Neural cell (in vitro differentiated cells): ENCODE measurements at regions not wholly inside any gene's neighbourhood (a gene's known extent, or its start where the extent isn't known, plus 50 kb on each side); places are given as distances from the start of the nearest gene placed in this dataset.

Experiments
- H2AFZ ChIP-seq: fragments of 200-600, 300-800 bp; sonication (generic), shearing (Covaris generic); 2 replicates; pipeline ENCODE4 v1.6.0; 2014; ENCODE audit warnings: low read depth, mild to moderate bottlenecking, antibody characterized with exemption, low read length, moderate library complexity
- H3F3A ChIP-seq: fragments of 200-600 bp; shearing (Covaris generic); 2 replicates; pipeline ENCODE4 v1.6.1; 2016; ENCODE audit warnings: mild to moderate bottlenecking, moderate library complexity, mixed read lengths, antibody characterized with exemption, low read length; ENCODE audit not compliant: insufficient read depth, poor library complexity, severe bottlenecking
- H3K27ac ChIP-seq: fragments of 200-600, 300-800 bp; sonication (generic), shearing (Covaris generic); 2 replicates; pipeline ENCODE4 v1.5.1; 2014; ENCODE audit warnings: mild to moderate bottlenecking, low read length, moderate library complexity
- H3K27me3 ChIP-seq: fragments of 300-800, 200-600 bp; sonication (generic), shearing (Covaris generic); 2 replicates; pipeline ENCODE4 v1.6.0; 2014; ENCODE audit warnings: mild to moderate bottlenecking, low read depth, low read length, moderate library complexity; ENCODE audit not compliant: insufficient read depth
- H3K36me3 ChIP-seq: fragments of 300-800, 200-600 bp; sonication (generic), shearing (Covaris generic); 2 replicates; pipeline ENCODE4 v1.5.1; 2014; ENCODE audit warnings: mild to moderate bottlenecking, antibody characterized with exemption, low read length, moderate library complexity; ENCODE audit not compliant: insufficient read depth
- H3K4me2 ChIP-seq: fragments of 300-800, 200-600 bp; sonication (generic), shearing (Covaris generic); 2 replicates; pipeline ENCODE4 v1.6.0; 2014; ENCODE audit warnings: mild to moderate bottlenecking, low read length
- H3K4me3 ChIP-seq: fragments of 300-800, 200-600 bp; sonication (generic), shearing (Covaris generic); 2 replicates; pipeline ENCODE4 v1.5.1; 2014; ENCODE audit warnings: mild to moderate bottlenecking, low read length, moderate library complexity
- H3K79me2 ChIP-seq: fragments of 200-600 bp; shearing (Covaris generic); replicated peaks from 2 replicates; pipeline ENCODE4 v1.6.0; 2014; ENCODE audit warnings: mild to moderate bottlenecking, low read length, moderate library complexity; ENCODE audit not compliant: insufficient read depth
- H3K9ac ChIP-seq: fragments of 300-800, 200-600 bp; sonication (generic), shearing (Covaris generic); 2 replicates; pipeline ENCODE4 v1.6.1; 2016; ENCODE audit warnings: mild to moderate bottlenecking, low read length, mixed read lengths
- H3K9me2 ChIP-seq: fragments of 200-600 bp; shearing (Covaris generic); 2 replicates; pipeline ENCODE4 v1.6.1; 2016; ENCODE audit warnings: mild to moderate bottlenecking, low read length, mixed read lengths; ENCODE audit not compliant: insufficient read depth
- H3K9me3 ChIP-seq: fragments of 200-600, 300-800 bp; sonication (generic), shearing (Covaris generic); 2 replicates; pipeline ENCODE4 v1.6.1; 2016; ENCODE audit warnings: mild to moderate bottlenecking, mixed run types, low read length, moderate library complexity, mixed read lengths
- H4K20me1 ChIP-seq: fragments of 200-600 bp; shearing (Covaris generic); 2 replicates; pipeline ENCODE4 v1.6.1; 2016; ENCODE audit warnings: mild to moderate bottlenecking, mixed run types; ENCODE audit not compliant: insufficient read depth
- CTCF ChIP-seq: fragments of 450-650 bp; IDR thresholded peaks from 2 replicates; pipeline ENCODE4 v1.5.1; 2014; ENCODE audit warnings: antibody characterized with exemption, mild to moderate bottlenecking, moderate library complexity; ENCODE audit not compliant: poor library complexity, severe bottlenecking
- EP300 ChIP-seq: fragments of 450-650 bp; conservative IDR thresholded peaks from 2 replicates; pipeline ENCODE4 v1.6.1; 2014; ENCODE audit warnings: antibody characterized with exemption, mild to moderate bottlenecking, moderate library complexity; ENCODE audit not compliant: poor library complexity, severe bottlenecking
- EZH2 ChIP-seq: fragments of 200-600, 300-800 bp; shearing (Covaris generic), sonication (generic); IDR thresholded peaks from 2 replicates; pipeline ENCODE4 v1.6.1; 2014; ENCODE audit warnings: antibody characterized with exemption, low read length, borderline replicate concordance, mild to moderate bottlenecking; ENCODE audit not compliant: insufficient read depth, poor library complexity, severe bottlenecking
- MXI1 ChIP-seq: fragments of 450-650 bp; conservative IDR thresholded peaks from 2 replicates; pipeline ENCODE4 v1.6.1; 2014; ENCODE audit warnings: antibody characterized with exemption, mild to moderate bottlenecking; ENCODE audit not compliant: poor library complexity, severe bottlenecking
- POLR2AphosphoS5 ChIP-seq: IDR thresholded peaks from 2 replicates; pipeline ENCODE4 v1.6.1; 2012
- RAD21 ChIP-seq: fragments of 450-650 bp; conservative IDR thresholded peaks from 2 replicates; pipeline ENCODE4 v1.6.1; 2014; ENCODE audit warnings: antibody characterized with exemption, mild to moderate bottlenecking, moderate library complexity
- REST ChIP-seq: IDR thresholded peaks from 2 replicates; pipeline ENCODE4 v1.6.1; 2012; ENCODE audit warnings: borderline replicate concordance
- SMC3 ChIP-seq: fragments of 450-650 bp; conservative IDR thresholded peaks from 2 replicates; pipeline ENCODE4 v1.6.1; 2014; ENCODE audit warnings: antibody characterized with exemption, mild to moderate bottlenecking, moderate library complexity; ENCODE audit not compliant: poor library complexity
- TAF1 ChIP-seq: IDR thresholded peaks from 2 replicates; pipeline ENCODE4 v1.6.1; 2012; ENCODE audit warnings: low read depth

- TF ChIP-seq POLR2AphosphoS5 = no peak
- H3F3A ChIP-seq = no peaks in the 10 kb centered on the region
- no peaks in the 10 kb centered on the region for H3K9me2 ChIP-seq
- H3K9me3 ChIP-seq = no peaks in the 10 kb centered on the region
- H3K27me3 ChIP-seq = no peaks in the 10 kb centered on the region
- H3K79me2 ChIP-seq = no peaks in the 10 kb centered on the region
- H4K20me1 ChIP-seq = no peaks in the 10 kb centered on the region
- no peak overlapping the region for H3K4me3 ChIP-seq
- no peak overlapping the region for H3K4me2 ChIP-seq
- no peak overlapping the region for H3K9ac ChIP-seq
- no peaks in the 10 kb centered on the region for H3K36me3 ChIP-seq
- no peak overlapping the region for H3K27ac ChIP-seq
- H2AFZ ChIP-seq = no peak overlapping the region
Observed at GRCh38 chr13:86862137-86862536, 809.0 kb upstream of the SLITRK5 start.

GRCh38 chr13:86864376-86864775 lies 806.8 kb upstream of the SLITRK5 start:
- no peaks in the 10 kb centered on the region for H3K27me3 ChIP-seq
- no peaks in the 10 kb centered on the region for H3K9me3 ChIP-seq
- TF ChIP-seq RAD21 (no peak), MXI1 (no peak), EZH2 (no peak), EP300 (no peak)
- no peaks in the 10 kb centered on the region for H4K20me1 ChIP-seq
- no peaks in the 10 kb centered on the region for H3F3A ChIP-seq
- no peak overlapping the region for H3K9ac ChIP-seq
- no peak overlapping the region for H3K4me2 ChIP-seq
- H3K9me2 ChIP-seq = no peaks in the 10 kb centered on the region
- H3K27ac ChIP-seq = no peak overlapping the region
- H3K36me3 ChIP-seq = no peaks in the 10 kb centered on the region
- H3K4me3 ChIP-seq = no peak overlapping the region
- H2AFZ ChIP-seq = no peak overlapping the region
- H3K79me2 ChIP-seq = no peaks in the 10 kb centered on the region

GRCh38 chr13:86870444-86870843 lies 800.7 kb upstream of the SLITRK5 start:
- H3K79me2 ChIP-seq = no peaks in the 10 kb centered on the region
- H3K27ac ChIP-seq = no peak overlapping the region
- H3K9me3 ChIP-seq = no peaks in the 10 kb centered on the region
- TF ChIP-seq TAF1 (no peak), CTCF (peak; percentile 79), REST (no peak), SMC3 (peak; percentile 88), EP300 (no peak), EZH2 (no peak), POLR2AphosphoS5 (no peak), RAD21 (peak; percentile 81), MXI1 (no peak)
- H3K4me2 ChIP-seq = no peak overlapping the region
- no peaks in the 10 kb centered on the region for H3F3A ChIP-seq
- H4K20me1 ChIP-seq = no peaks in the 10 kb centered on the region
- no peak overlapping the region for H2AFZ ChIP-seq
- no peak overlapping the region for H3K9ac ChIP-seq
- H3K9me2 ChIP-seq = no peaks in the 10 kb centered on the region
- H3K4me3 ChIP-seq = no peak overlapping the region
- H3K27me3 ChIP-seq = no peaks in the 10 kb centered on the region
- H3K36me3 ChIP-seq = no peaks in the 10 kb centered on the region
